H1 (cell line): ENCODE measurements at regions not wholly inside any gene's neighbourhood (a gene's known extent, or its start where the extent isn't known, plus 50 kb on each side); places are given as distances from the start of the nearest gene placed in this dataset.

Source experiments
- CTCF ChIA-PET: fragments of 300-600 bp; sonication (Branson Sonifier 250); formaldehyde crosslinking; loops from one replicate; lab custom pipeline; 2021; ENCODE audit not compliant: partially characterized antibody; lab: Charles Lee
- POLR2A ChIA-PET: fragments of 300-600 bp; sonication (Branson Sonifier 250); formaldehyde crosslinking; loops from one replicate; lab custom pipeline; 2021; ENCODE audit warnings: inconsistent platforms; ENCODE audit not compliant: partially characterized antibody; lab: Charles Lee
- DNase-seq, 2 experiments: peaks; one replicate each; pipeline versions ENCODE4 v3.0.0 to v3.0.0-alpha.2; 2010 to 2022; ENCODE audit warnings: low spot score in 2 of 2, low read depth in 1 of 2, mixed read lengths in 1 of 2
- FAIRE-seq: peaks from 2 replicates; lab custom pipeline; 2011; peaks lifted over from hg19 to GRCh38; lab: Jason Lieb, UNC
- H2AFZ ChIP-seq: 2 replicates; pipeline ENCODE4 v1.8.1; 2012; ENCODE audit warnings: low read length, inconsistent platforms
- H2AK5ac ChIP-seq: 2 replicates; pipeline ENCODE4 v1.6.1; 2013; ENCODE audit warnings: low read depth, low read length
- H2BK120ac ChIP-seq: replicated peaks from 2 replicates; pipeline ENCODE3; 2013; ENCODE audit warnings: low read depth, low read length, inconsistent platforms
- H2BK12ac ChIP-seq: 2 replicates; pipeline ENCODE4 v1.6.1; 2013; ENCODE audit warnings: low read depth, low read length
- H2BK15ac ChIP-seq: 2 replicates; pipeline ENCODE4 v1.6.1; 2013; ENCODE audit warnings: low read length
- H2BK20ac ChIP-seq: 2 replicates; pipeline ENCODE4 v1.6.1; 2013; ENCODE audit warnings: low read length
- H2BK5ac ChIP-seq: 2 replicates; pipeline ENCODE4 v1.6.1; 2013; ENCODE audit warnings: low read depth, low read length
- H3K14ac ChIP-seq: 2 replicates; pipeline ENCODE4 v1.6.1; 2013; ENCODE audit warnings: inconsistent platforms; ENCODE audit not compliant: insufficient read length
- H3K18ac ChIP-seq: 2 replicates; pipeline ENCODE4 v1.6.1; 2013; ENCODE audit warnings: low read length; ENCODE audit errors: extremely low read depth
- H3K23ac ChIP-seq: 2 replicates; pipeline ENCODE4 v1.6.1; 2013; ENCODE audit warnings: inconsistent platforms; ENCODE audit not compliant: insufficient read length
- H3K23me2 ChIP-seq: 2 replicates; pipeline ENCODE4 v1.6.1; 2013; ENCODE audit warnings: low read depth, low read length
- H3K27ac ChIP-seq: 2 replicates; pipeline ENCODE4 v1.6.1; 2011; ENCODE audit warnings: low read depth, low read length, inconsistent platforms
- H3K27me3 ChIP-seq, 4 experiments: replicated peaks in 1 of 4; 1 replicate in 1 of 4; 2 replicates in 3 of 4; pipeline versions ENCODE4 v1.6.1 to v1.8.1; 2011 to 2013; ENCODE audit warnings: low read length in 3 of 4, mild to moderate bottlenecking in 3 of 4, inconsistent platforms in 2 of 4, mixed read lengths in 2 of 4, moderate library complexity in 1 of 4; ENCODE audit not compliant: control insufficient read depth in 3 of 4, insufficient read depth in 3 of 4; ENCODE audit errors: extremely low read depth in 1 of 4
- H3K36me3 ChIP-seq, 4 experiments: 2 replicates each; pipeline versions ENCODE4 v1.6.1 to v1.8.1; 2011 to 2013; ENCODE audit warnings: mild to moderate bottlenecking in 4 of 4, low read length in 3 of 4, moderate library complexity in 2 of 4, control low read depth in 1 of 4, inconsistent platforms in 1 of 4; ENCODE audit not compliant: insufficient read depth in 4 of 4, control insufficient read depth in 2 of 4
- H3K4ac ChIP-seq: replicated peaks from 2 replicates; pipeline ENCODE3; 2013; ENCODE audit warnings: low read length, low read depth, mixed read lengths, inconsistent platforms; ENCODE audit not compliant: insufficient read length
- H3K4me1 ChIP-seq, 4 experiments: replicated peaks in 1 of 4; 1 replicate in 1 of 4; 2 replicates in 3 of 4; pipeline versions ENCODE4 v1.6.1 to v1.8.1; 2011 to 2013; ENCODE audit warnings: low read length in 3 of 4, inconsistent platforms in 2 of 4, mixed read lengths in 1 of 4; ENCODE audit not compliant: insufficient read depth in 4 of 4, control insufficient read depth in 3 of 4
- H3K4me2 ChIP-seq, 2 experiments: 2 replicates each; pipeline versions ENCODE4 v1.6.1 to v1.8.1; 2011 to 2013; ENCODE audit warnings: low read depth in 2 of 2, low read length in 2 of 2, control low read depth in 1 of 2, inconsistent platforms in 1 of 2, mild to moderate bottlenecking in 1 of 2; ENCODE audit not compliant: insufficient read depth in 1 of 2
- H3K4me3 ChIP-seq, 4 experiments: fragments of 200-600, 300-600 bp in 1 of 4; sonication (generic), shearing (Covaris generic), sonication (Bioruptor Twin) in 1 of 4; 2 replicates each; pipeline versions ENCODE4 v1.5.1 to v1.8.1; 2011 to 2016; ENCODE audit warnings: low read length in 4 of 4, low read depth in 3 of 4, control low read depth in 2 of 4, inconsistent platforms in 2 of 4, mild to moderate bottlenecking in 2 of 4, mixed read lengths in 1 of 4, moderate library complexity in 1 of 4; ENCODE audit not compliant: insufficient read depth in 2 of 4; ENCODE audit errors: extremely low read depth in 1 of 4
- H3K56ac ChIP-seq: replicated peaks from 2 replicates; pipeline ENCODE3; 2013; ENCODE audit warnings: low read depth, mild to moderate bottlenecking, mixed read lengths, low read length, inconsistent platforms; ENCODE audit not compliant: insufficient read length
- H3K79me1 ChIP-seq: 2 replicates; pipeline ENCODE4 v1.6.1; 2013; ENCODE audit warnings: low read depth, low read length, control low read depth
- H3K79me2 ChIP-seq, 2 experiments: 2 replicates each; pipeline versions ENCODE4 v1.6.1 to v1.8.1; 2012 to 2013; ENCODE audit warnings: low read length in 2 of 2, mild to moderate bottlenecking in 2 of 2, inconsistent platforms in 1 of 2; ENCODE audit not compliant: insufficient read depth in 2 of 2, control insufficient read depth in 1 of 2
- H3K9ac ChIP-seq, 4 experiments: replicated peaks in 1 of 4; 1 replicate in 1 of 4; 2 replicates in 3 of 4; pipeline versions ENCODE4 v1.6.1 to v1.8.1; 2011 to 2013; ENCODE audit warnings: low read depth in 3 of 4, low read length in 3 of 4, control low read depth in 2 of 4, mild to moderate bottlenecking in 2 of 4, moderate library complexity in 2 of 4, inconsistent platforms in 1 of 4; ENCODE audit errors: extremely low read depth in 1 of 4
- H3K9me3 ChIP-seq, 2 experiments: 2 replicates each; pipeline versions ENCODE4 v1.6.1 to v1.8.1; 2012 to 2013; ENCODE audit warnings: mild to moderate bottlenecking in 2 of 2, moderate library complexity in 2 of 2, control low read depth in 1 of 2, inconsistent platforms in 1 of 2, low read depth in 1 of 2, low read length in 1 of 2, mixed read lengths in 1 of 2; ENCODE audit not compliant: insufficient read depth in 2 of 2
- H4K20me1 ChIP-seq, 2 experiments: replicated peaks in 1 of 2; 2 replicates each; pipeline versions ENCODE3 to v1.8.1; 2011 to 2013; ENCODE audit warnings: inconsistent platforms in 2 of 2, low read length in 2 of 2, mild to moderate bottlenecking in 1 of 2; ENCODE audit not compliant: insufficient read depth in 2 of 2, control insufficient read depth in 1 of 2
- H4K5ac ChIP-seq: 2 replicates; pipeline ENCODE4 v1.6.1; 2013; ENCODE audit warnings: low read length, low read depth, mixed read lengths, inconsistent platforms; ENCODE audit not compliant: insufficient read length
- H4K8ac ChIP-seq: 2 replicates; pipeline ENCODE4 v1.8.0; 2013; ENCODE audit warnings: mild to moderate bottlenecking, moderate library complexity, low read length, inconsistent platforms; ENCODE audit not compliant: insufficient read depth; ENCODE audit errors: extremely low read depth
- H4K91ac ChIP-seq: replicated peaks from 2 replicates; pipeline ENCODE3; 2013; ENCODE audit warnings: low read length, mixed read lengths, inconsistent platforms; ENCODE audit not compliant: insufficient read length
- ATF3 ChIP-seq: IDR thresholded peaks from 2 replicates; pipeline ENCODE4 v1.6.1; 2011; ENCODE audit warnings: low read depth, mild to moderate bottlenecking, low read length; ENCODE audit not compliant: insufficient read depth
- BCL11A ChIP-seq, 2 experiments: IDR thresholded peaks; one replicate each; pipeline ENCODE4 v1.6.1; 2011; ENCODE audit warnings: low read depth in 2 of 2, low read length in 2 of 2, mild to moderate bottlenecking in 2 of 2
- CHD1 ChIP-seq: IDR thresholded peaks from 2 replicates; pipeline ENCODE4 v1.6.1; 2012; ENCODE audit warnings: low read depth, low read length, improper control_type of control experiment
- E2F6 ChIP-seq: IDR thresholded peaks from 2 replicates; pipeline ENCODE4 v1.6.1; 2012; ENCODE audit warnings: inconsistent platforms
- FOSL1 ChIP-seq: IDR thresholded peaks from 2 replicates; pipeline ENCODE4 v1.6.1; 2011; ENCODE audit warnings: mild to moderate bottlenecking, low read depth, low read length, moderate library complexity; ENCODE audit not compliant: insufficient read depth
- GABPA ChIP-seq: IDR thresholded peaks from 2 replicates; pipeline ENCODE4 v1.6.1; 2011; ENCODE audit warnings: mild to moderate bottlenecking, low read length, moderate library complexity, borderline replicate concordance; ENCODE audit not compliant: insufficient read depth
- HDAC2 ChIP-seq, 2 experiments: fragments of 300-600 bp in 1 of 2; sonication (generic) in 1 of 2; IDR thresholded peaks; 2 replicates each; pipeline ENCODE4 v1.6.1; 2011 to 2012; ENCODE audit warnings: low read depth in 2 of 2, low read length in 2 of 2, mild to moderate bottlenecking in 2 of 2, moderate library complexity in 2 of 2, borderline replicate concordance in 1 of 2, inconsistent platforms in 1 of 2
- POLR2A ChIP-seq, 2 experiments: IDR thresholded peaks; 1 replicate in 1 of 2; 2 replicates in 1 of 2; pipeline ENCODE4 v1.6.1; 2011; ENCODE audit warnings: low read depth in 2 of 2, low read length in 2 of 2, mild to moderate bottlenecking in 2 of 2; ENCODE audit errors: control extremely low read depth in 1 of 2
- POLR2AphosphoS5 ChIP-seq: IDR thresholded peaks from 2 replicates; pipeline ENCODE4 v1.6.1; 2011; ENCODE audit warnings: low read depth, low read length
- RBBP5 ChIP-seq: IDR thresholded peaks from 2 replicates; pipeline ENCODE4 v1.7.1; 2012; ENCODE audit warnings: low read depth, mild to moderate bottlenecking, inconsistent platforms, low read length, moderate library complexity, borderline replicate concordance
- SP1 ChIP-seq: IDR thresholded peaks from 2 replicates; pipeline ENCODE4 v1.6.1; 2011; ENCODE audit warnings: low read depth, low read length
- SP4 ChIP-seq: IDR thresholded peaks from 2 replicates; pipeline ENCODE4 v1.6.1; 2012; ENCODE audit warnings: low read length, inconsistent platforms
- SUZ12 ChIP-seq: fragments of 200-600 bp; sonication (generic); IDR thresholded peaks from 2 replicates; pipeline ENCODE4 v1.6.1; 2012; ENCODE audit warnings: mild to moderate bottlenecking, inconsistent platforms, low read length, moderate library complexity, mixed read lengths
- TEAD4 ChIP-seq: IDR thresholded peaks from 2 replicates; pipeline ENCODE4 v1.6.1; 2012; ENCODE audit warnings: low read depth, low read length, inconsistent platforms, mixed read lengths
- ZNF274 ChIP-seq: IDR thresholded peaks from 2 replicates; pipeline ENCODE4 v1.7.0; 2012; ENCODE audit warnings: low read length, borderline replicate concordance; ENCODE audit errors: extremely low read depth
- WGBS, 2 experiments: shearing (Covaris generic) in 1 of 2; methylation state at CpG; one replicate each; pipeline versions ENCODE4 v1.1.6 to v1.1.7; 2013 to 2015; ENCODE audit warnings: low lambda C conversion rate in 2 of 2, mixed read lengths in 2 of 2, inconsistent platforms in 1 of 2, low coverage in 1 of 2, missing lambda C conversion rate in 1 of 2; ENCODE audit not compliant: insufficient replicate concordance in 2 of 2, insufficient coverage in 1 of 2, insufficient read length in 1 of 2; ENCODE audit errors: extremely low coverage in 1 of 2, missing lambda C conversion rate in 1 of 2; 5-methylcytosine and 5-hydroxymethylcytosine counted together

- no peak for FAIRE-seq
- no peak overlapping the region for H4K5ac ChIP-seq
Measured at GRCh38 chr2:181185948-181186347, 205.5 kb downstream of the UBE2E3 start.

More at GRCh38 chr2:181185948-181186347, 205.5 kb downstream of the UBE2E3 start:
- no peak overlapping the region for H3K4me3 ChIP-seq
- H3K4me2 ChIP-seq = no peak overlapping the region
- H2BK20ac ChIP-seq = no peak overlapping the region
- H3K18ac ChIP-seq = no peak overlapping the region
- H3K56ac ChIP-seq = no peak overlapping the region
- H2BK5ac ChIP-seq = no peak overlapping the region
- no peak overlapping the region for H2BK120ac ChIP-seq
- 88% methylated on average over 4 of the region's 4 CpGs; no CpG with 5 or more reads in 1 of the 2 experiments for WGBS, 2 experiments
- H2BK12ac ChIP-seq = no peak overlapping the region
- H2BK15ac ChIP-seq = no peak overlapping the region
- no peaks in the 10 kb centered on the region for H4K20me1 ChIP-seq
- H3K27ac ChIP-seq = no peak overlapping the region
- no peak for DNase-seq
- no peak overlapping the region for H3K14ac ChIP-seq
- H2AFZ ChIP-seq = no peak overlapping the region
- ChIA-PET CTCF (interaction anchor here (1.6 kb wide), 1 partner anchor 10 kb away, joined by 4 read pairs; no protein-coding TSS in a partner anchor), POLR2A (no interaction called here)
- H3K79me2 ChIP-seq = no peaks in the 10 kb centered on the region
- no peaks in the 10 kb centered on the region for H3K23me2 ChIP-seq
- no peaks in the 10 kb centered on the region for H3K4me1 ChIP-seq
- no peak overlapping the region for H2AK5ac ChIP-seq
- no peak overlapping the region for H4K8ac ChIP-seq
- no peaks in the 10 kb centered on the region for H3K36me3 ChIP-seq
- TF ChIP-seq BCL11A (IDR thresholded peaks at IDR 0.05; ENCODE audit: low read depth in 2 of 2, low read length in 2 of 2) = no peak
- TF ChIP-seq FOSL1 = no peak
- TF ChIP-seq SP4 = no peak
- no peak for TF ChIP-seq ATF3
- TF ChIP-seq CHD1 = no peak
- no peak for TF ChIP-seq ZNF274
- no peak for TF ChIP-seq HDAC2 (IDR thresholded peaks at IDR 0.05; ENCODE audit: borderline replicate concordance in 1 of 2, low read depth in 2 of 2, low read length in 2 of 2)
- TF ChIP-seq RBBP5 = no peak
- TF ChIP-seq E2F6 = no peak
- TF ChIP-seq SUZ12 = no peak
- no peak for TF ChIP-seq POLR2A (IDR thresholded peaks at IDR 0.05; ENCODE audit: control extremely low read depth in 1 of 2, low read depth in 2 of 2, low read length in 2 of 2)
- no peak for TF ChIP-seq POLR2AphosphoS5
- no peak for TF ChIP-seq SP1
- TF ChIP-seq TEAD4 = no peak
- TF ChIP-seq GABPA = no peak
- H3K9ac ChIP-seq = no peak overlapping the region
- no peak overlapping the region for H3K23ac ChIP-seq
- H3K79me1 ChIP-seq = no peaks in the 10 kb centered on the region
- no peaks in the 10 kb centered on the region for H3K27me3 ChIP-seq
- no peak overlapping the region for H3K4ac ChIP-seq
- no peak overlapping the region for H4K91ac ChIP-seq
- no peaks in the 10 kb centered on the region for H3K9me3 ChIP-seq
